ENCODE measurements at regions not wholly inside any gene's neighbourhood (a gene's known extent, or its start where the extent isn't known, plus 50 kb on each side); places are given as distances from the start of the nearest gene placed in this dataset.

DNA sequence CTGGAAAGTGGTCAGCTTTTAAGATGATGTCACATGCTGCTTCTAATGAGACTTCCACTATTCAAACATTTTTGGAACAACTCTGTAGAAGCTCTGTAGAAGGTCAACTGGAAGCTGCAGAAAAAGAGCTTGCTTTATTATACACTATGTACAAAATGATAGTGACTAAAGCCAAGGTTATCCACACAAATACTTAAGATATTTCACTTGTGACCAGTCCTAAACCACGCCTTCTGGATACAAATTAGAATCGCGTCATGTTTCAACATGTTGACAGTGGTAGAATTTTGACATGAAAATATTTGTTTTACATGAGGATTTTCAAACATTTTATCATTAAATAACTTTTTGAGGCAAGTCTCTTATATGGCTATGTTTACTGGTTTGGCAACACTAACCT, 499.6 kb upstream of the PHF14 start:
- Histone ChIP-seq H3K79me2 (ENCODE audit: insufficient read depth, low read length) (no peaks in the 10 kb centered on the region), H3K18ac (ENCODE audit: insufficient read length, low read depth, low read length) (no peak overlapping the region), H3K79me1 (ENCODE audit: insufficient read depth, low read depth, low read length, poor library complexity, severe bottlenecking) (no peaks in the 10 kb centered on the region), H2BK12ac (ENCODE audit: insufficient read length, low read depth, low read length) (no peak overlapping the region), H3K4ac (ENCODE audit: low read depth, low read length) (no peak overlapping the region), H3K56ac (ENCODE audit: insufficient read length, low read depth, low read length) (no peak overlapping the region), H3K4me2 (ENCODE audit: insufficient read depth, insufficient read length, low read length) (no peak overlapping the region), H4K8ac (replicated peaks; ENCODE audit: insufficient read length, low read depth, low read length) (no peak overlapping the region), H3K27ac (ENCODE audit: insufficient read length, low read depth, low read length) (no peak overlapping the region), H3K23ac (ENCODE audit: insufficient read length, low read depth, low read length) (no peak overlapping the region), H3K14ac (ENCODE audit: insufficient read depth, low read length) (no peak overlapping the region), H3K9ac (ENCODE audit: extremely low read depth, insufficient read length, low read length) (no peak overlapping the region), H2BK5ac (ENCODE audit: insufficient read length, low read length) (no peak overlapping the region), H3K27me3 (ENCODE audit: insufficient read depth, low read length) (no peaks in the 10 kb centered on the region), H4K5ac (ENCODE audit: insufficient read length, low read depth, low read length) (no peak overlapping the region), H3K4me1 (ENCODE audit: insufficient read depth, low read length) (no peaks in the 10 kb centered on the region), H2BK20ac (ENCODE audit: low read depth, low read length, poor library complexity, severe bottlenecking) (no peak overlapping the region), H4K91ac (ENCODE audit: insufficient read length, low read depth, low read length) (no peak overlapping the region), H3T11ph (ENCODE audit: low read length) (no peak overlapping the region), H3K9me3 (ENCODE audit: control insufficient read depth, low read depth, low read length) (no peaks in the 10 kb centered on the region), H3K23me2 (ENCODE audit: insufficient read length, low read depth, low read length, poor library complexity, severe bottlenecking) (no peaks in the 10 kb centered on the region), H4K20me1 (ENCODE audit: control insufficient read depth, insufficient read depth, insufficient read length) (no peaks in the 10 kb centered on the region), H2BK15ac (ENCODE audit: low read depth, low read length) (no peak overlapping the region), H2AK5ac (ENCODE audit: insufficient read length, low read length) (no peak overlapping the region), H2BK120ac (ENCODE audit: low read depth, low read length, poor library complexity, severe bottlenecking) (no peak overlapping the region), H2AFZ (ENCODE audit: low read length) (no peak overlapping the region)
- Mint-ChIP-seq H3K9me3 (no peaks in the 10 kb centered on the region), H3K36me3 (ENCODE audit: insufficient read depth in 1 of 3, low read depth in 3 of 3) (no peaks in the 10 kb centered on the region), H3K4me1 (no peaks in the 10 kb centered on the region), H3K27me3 (ENCODE audit: low read depth) (no peaks in the 10 kb centered on the region), H3K4me3 (no peak overlapping the region), H3K27ac (no peak overlapping the region)
- DNase-seq: no peak
- WGBS (ENCODE audit: extremely low coverage, insufficient read length, low lambda C conversion rate): no CpG with 5 or more reads among the region's 3 CpGs
- TF ChIP-seq, protein P1, sequence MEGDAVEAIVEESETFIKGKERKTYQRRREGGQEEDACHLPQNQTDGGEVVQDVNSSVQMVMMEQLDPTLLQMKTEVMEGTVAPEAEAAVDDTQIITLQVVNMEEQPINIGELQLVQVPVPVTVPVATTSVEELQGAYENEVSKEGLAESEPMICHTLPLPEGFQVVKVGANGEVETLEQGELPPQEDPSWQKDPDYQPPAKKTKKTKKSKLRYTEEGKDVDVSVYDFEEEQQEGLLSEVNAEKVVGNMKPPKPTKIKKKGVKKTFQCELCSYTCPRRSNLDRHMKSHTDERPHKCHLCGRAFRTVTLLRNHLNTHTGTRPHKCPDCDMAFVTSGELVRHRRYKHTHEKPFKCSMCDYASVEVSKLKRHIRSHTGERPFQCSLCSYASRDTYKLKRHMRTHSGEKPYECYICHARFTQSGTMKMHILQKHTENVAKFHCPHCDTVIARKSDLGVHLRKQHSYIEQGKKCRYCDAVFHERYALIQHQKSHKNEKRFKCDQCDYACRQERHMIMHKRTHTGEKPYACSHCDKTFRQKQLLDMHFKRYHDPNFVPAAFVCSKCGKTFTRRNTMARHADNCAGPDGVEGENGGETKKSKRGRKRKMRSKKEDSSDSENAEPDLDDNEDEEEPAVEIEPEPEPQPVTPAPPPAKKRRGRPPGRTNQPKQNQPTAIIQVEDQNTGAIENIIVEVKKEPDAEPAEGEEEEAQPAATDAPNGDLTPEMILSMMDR (conservative IDR thresholded peaks at IDR 0.05): no peak

Data from H9 (cell line).